LNCaP clone FGC (cell line): ENCODE measurements at regions not wholly inside any gene's neighbourhood (a gene's known extent, or its start where the extent isn't known, plus 50 kb on each side); places are given as distances from the start of the nearest gene placed in this dataset.
"Not testable (repeated sequence)": the region's sequence is repeated elsewhere in the genome, so short reads cannot be mapped to it uniquely, and the experiment has no call there.

Experiments
- DNase-seq: peaks from one replicate; pipeline ENCODE4 v3.0.0-alpha.2; 2011; ENCODE audit warnings: low read depth
- H3K4me3 ChIP-seq: 2 replicates; pipeline ENCODE4 v1.5.1; 2011; ENCODE audit warnings: mild to moderate bottlenecking, low read depth, low read length, control low read depth
- TF ChIP-seq, protein P1 (sequence below): IDR thresholded peaks from 2 replicates; pipeline ENCODE4 v1.5.1; 2012; ENCODE audit warnings: mild to moderate bottlenecking; ENCODE audit not compliant: control insufficient read depth, insufficient read depth; ENCODE audit errors: extremely low read depth

DNA sequence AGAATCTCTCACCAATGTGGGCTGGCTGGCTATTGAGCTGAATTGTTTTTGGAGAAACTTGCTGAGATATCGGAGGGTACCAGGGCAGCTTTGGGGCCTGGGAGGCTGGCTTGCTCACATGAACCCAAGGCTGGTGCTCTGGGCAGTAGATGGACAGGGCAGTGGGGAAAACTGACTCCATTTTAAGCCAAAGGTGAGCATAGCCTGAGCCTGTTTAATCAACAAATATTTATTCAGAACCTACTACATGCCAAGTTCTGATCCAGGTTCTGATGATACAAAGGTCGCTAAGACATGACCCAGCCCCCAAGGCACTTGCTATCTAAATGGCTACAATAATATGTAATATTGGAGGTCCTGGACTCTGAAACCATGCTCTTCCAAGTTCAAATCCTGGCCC is 86.6 kb downstream of the BUB3 start:
- DNase-seq = peak; percentile 15

DNA sequence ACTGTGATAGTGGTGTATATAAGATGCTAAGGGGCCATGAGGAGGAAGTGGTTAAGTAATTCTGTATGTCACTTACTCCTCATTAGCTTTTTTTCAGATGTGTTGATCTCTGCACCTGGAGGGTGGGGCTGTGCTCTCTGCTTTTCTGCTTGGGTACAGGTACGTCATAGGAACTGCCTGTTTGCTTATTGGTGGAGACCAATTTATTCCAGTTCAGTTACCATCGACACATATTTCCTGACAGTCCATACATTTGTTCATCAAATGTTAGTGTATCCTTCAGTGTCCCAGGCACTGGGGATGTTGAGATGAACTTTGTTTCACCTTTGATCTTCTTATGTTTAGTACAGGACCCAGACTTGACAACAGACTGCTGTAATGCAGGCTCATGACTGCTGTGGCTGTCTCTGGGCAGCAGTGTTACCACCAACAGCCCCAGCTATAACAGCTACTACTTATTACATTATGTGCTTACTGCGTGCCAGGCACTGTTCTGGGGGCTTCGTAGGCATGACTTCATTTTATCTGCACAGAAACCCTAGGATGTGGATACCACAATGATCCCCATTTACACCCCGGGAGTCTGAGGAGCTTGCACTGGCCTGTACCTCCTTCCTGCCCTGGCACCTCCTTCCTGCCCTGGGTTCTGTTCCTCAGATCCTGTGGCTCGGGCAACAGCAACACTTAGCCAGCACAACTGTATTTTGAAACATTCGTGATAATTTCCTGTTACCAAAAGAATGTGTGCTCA is 87.4 kb downstream of the BUB3 start:
- TF ChIP-seq, protein P1, sequence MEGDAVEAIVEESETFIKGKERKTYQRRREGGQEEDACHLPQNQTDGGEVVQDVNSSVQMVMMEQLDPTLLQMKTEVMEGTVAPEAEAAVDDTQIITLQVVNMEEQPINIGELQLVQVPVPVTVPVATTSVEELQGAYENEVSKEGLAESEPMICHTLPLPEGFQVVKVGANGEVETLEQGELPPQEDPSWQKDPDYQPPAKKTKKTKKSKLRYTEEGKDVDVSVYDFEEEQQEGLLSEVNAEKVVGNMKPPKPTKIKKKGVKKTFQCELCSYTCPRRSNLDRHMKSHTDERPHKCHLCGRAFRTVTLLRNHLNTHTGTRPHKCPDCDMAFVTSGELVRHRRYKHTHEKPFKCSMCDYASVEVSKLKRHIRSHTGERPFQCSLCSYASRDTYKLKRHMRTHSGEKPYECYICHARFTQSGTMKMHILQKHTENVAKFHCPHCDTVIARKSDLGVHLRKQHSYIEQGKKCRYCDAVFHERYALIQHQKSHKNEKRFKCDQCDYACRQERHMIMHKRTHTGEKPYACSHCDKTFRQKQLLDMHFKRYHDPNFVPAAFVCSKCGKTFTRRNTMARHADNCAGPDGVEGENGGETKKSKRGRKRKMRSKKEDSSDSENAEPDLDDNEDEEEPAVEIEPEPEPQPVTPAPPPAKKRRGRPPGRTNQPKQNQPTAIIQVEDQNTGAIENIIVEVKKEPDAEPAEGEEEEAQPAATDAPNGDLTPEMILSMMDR = no peak
- no peak overlapping the region for H3K4me3 ChIP-seq
- no peak for DNase-seq

More for the DNA sequence above, 86.6 kb downstream of the BUB3 start:
- H3K4me3 ChIP-seq = no peak overlapping the region
- TF ChIP-seq, protein P1 = no peak

DNA sequence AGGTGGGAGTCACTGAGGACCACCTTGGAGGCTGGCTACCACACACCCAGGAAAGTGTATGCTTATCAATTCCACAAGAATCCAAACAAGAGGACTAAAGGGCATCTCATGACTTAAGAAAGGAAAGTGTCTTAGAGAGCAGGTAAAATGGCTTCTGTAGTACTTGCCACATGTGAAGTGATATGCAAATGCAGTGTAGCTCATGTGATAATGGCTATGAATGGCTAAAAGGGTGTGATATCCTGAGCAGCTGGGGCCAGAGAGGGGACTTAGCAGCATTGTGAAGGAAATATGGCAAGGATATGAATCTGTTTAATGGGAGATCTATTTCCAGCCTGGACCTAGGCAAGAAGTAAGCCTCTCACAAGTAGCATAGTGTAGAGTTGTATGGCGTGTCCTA is 90.5 kb downstream of the BUB3 start:
- no peak for DNase-seq
- no peak overlapping the region for H3K4me3 ChIP-seq
- TF ChIP-seq, protein P1 = no peak

DNA sequence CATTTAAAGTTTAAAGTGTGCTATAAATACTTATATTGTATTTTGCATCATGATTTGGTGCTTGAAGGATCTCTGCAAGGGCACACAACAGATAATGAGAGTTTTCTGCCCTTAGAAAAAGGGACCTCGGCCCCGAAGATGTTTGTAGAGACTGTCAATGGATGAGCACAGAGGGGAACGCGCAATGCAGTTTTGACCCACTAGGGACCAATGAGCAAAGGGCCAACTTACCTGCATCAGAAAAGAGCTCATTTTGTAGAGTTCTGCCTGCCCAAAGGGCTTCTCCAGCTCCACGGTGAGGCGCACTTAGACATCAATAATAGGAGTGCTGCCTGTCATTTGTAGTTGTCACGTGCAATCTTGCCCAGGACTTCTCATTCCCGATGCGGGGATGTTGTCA is 91.1 kb downstream of the BUB3 start:
- DNase-seq = no peak
- H3K4me3 ChIP-seq = no peak overlapping the region
- TF ChIP-seq, protein P1 = no peak

DNA sequence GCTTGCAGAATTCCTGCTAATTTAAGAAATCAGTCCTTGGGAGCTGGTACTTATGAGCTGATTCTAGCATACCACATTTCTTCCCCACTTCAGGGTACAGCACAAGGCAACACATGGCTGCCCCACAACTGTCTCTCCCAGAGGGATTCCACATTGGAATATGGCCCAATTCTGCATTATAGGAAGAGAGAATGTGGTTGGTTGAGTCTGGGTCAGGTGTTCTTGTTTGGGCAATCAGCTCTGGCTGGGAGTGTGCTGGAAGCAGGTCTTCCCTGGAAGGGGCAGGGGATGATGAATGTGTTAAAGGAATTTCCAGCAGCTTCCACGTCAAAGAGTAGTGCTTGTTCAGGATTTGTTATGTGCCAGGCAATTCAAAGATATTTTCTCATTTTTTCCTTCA is 95.7 kb downstream of the BUB3 start:
- DNase-seq = no peak
- TF ChIP-seq, protein P1 = no peak
- no peak overlapping the region for H3K4me3 ChIP-seq

- H3K4me3 ChIP-seq = no peak overlapping the region
- TF ChIP-seq, protein P1 = no peak
- DNase-seq = no peak
Observed at GRCh38 chr10:123250640-123251039, 96.4 kb downstream of the BUB3 start.

DNA sequence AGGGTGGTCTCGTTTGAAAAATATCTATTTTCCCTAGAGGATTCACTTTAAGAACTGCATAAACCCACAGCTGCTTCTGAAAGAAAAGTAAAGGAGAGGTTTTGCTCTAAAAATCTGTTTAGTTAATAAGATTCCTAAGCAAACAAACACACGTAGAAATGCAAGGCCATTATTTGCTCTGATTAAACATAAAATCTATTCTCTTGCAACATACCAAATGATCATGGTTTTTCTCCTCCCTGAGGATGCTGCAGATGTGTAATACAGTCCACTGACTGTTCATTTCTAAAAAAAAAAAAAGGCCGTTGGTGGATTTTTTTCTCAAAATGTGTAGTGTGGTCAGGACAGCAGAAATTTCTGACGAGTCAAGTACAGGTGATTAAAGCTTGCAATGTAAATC is 98.6 kb downstream of the BUB3 start:
- no peak for DNase-seq
- no peak overlapping the region for H3K4me3 ChIP-seq
- TF ChIP-seq, protein P1 = no peak

- not testable (repeated sequence) for DNase-seq, H3K4me3 ChIP-seq
Observed at GRCh38 chr10:123254343-123254742, 100.1 kb downstream of the BUB3 start.
